Fibroblast of lung (primary cell): ENCODE measurements at regions not wholly inside any gene's neighbourhood (a gene's known extent, or its start where the extent isn't known, plus 50 kb on each side); places are given as distances from the start of the nearest gene placed in this dataset.

ENCODE experiments used
- DNase-seq, 2 donors: peaks; one replicate each; pipeline versions ENCODE4 v3.0.0 to v3.0.0-alpha.2; 2010; ENCODE audit warnings: low read depth in 2 of 2
- H2AFZ ChIP-seq: 2 replicates; pipeline ENCODE4 v1.5.1; 2012; ENCODE audit warnings: low read length, control low read depth, inconsistent platforms
- H3K27ac ChIP-seq: 2 replicates; pipeline ENCODE4 v1.5.1; 2011; ENCODE audit warnings: low read length, control low read depth; ENCODE audit not compliant: insufficient read depth
- H3K27me3 ChIP-seq: 2 replicates; pipeline ENCODE4 v1.5.1; 2011; ENCODE audit warnings: mild to moderate bottlenecking, low read length; ENCODE audit not compliant: control insufficient read depth, insufficient read depth
- H3K36me3 ChIP-seq: 2 replicates; pipeline ENCODE4 v1.5.1; 2011; ENCODE audit warnings: low read length; ENCODE audit not compliant: control insufficient read depth, insufficient read depth
- H3K4me1 ChIP-seq: 2 replicates; pipeline ENCODE4 v1.5.1; 2011; ENCODE audit warnings: low read length; ENCODE audit not compliant: control insufficient read depth, insufficient read depth; ENCODE audit errors: extremely low read depth
- H3K4me2 ChIP-seq: 2 replicates; pipeline ENCODE4 v1.5.1; 2011; ENCODE audit warnings: low read length, control low read depth; ENCODE audit not compliant: insufficient read depth; ENCODE audit errors: extremely low read depth
- H3K4me3 ChIP-seq, 4 experiments: fragments of 200-600 bp in 1 of 4; sonication (generic) in 1 of 4; replicated peaks in 1 of 4; 2 replicates each; pipeline ENCODE4 v1.5.1; 2011 to 2016; ENCODE audit warnings: low read length in 4 of 4, low read depth in 3 of 4, mild to moderate bottlenecking in 3 of 4, control low read depth in 2 of 4, inconsistent platforms in 1 of 4, mixed read lengths in 1 of 4; ENCODE audit not compliant: insufficient read depth in 1 of 4; ENCODE audit errors: control extremely low read depth in 1 of 4
- H3K79me2 ChIP-seq: 2 replicates; pipeline ENCODE4 v1.5.1; 2012; ENCODE audit warnings: mild to moderate bottlenecking, low read length, inconsistent platforms; ENCODE audit not compliant: control insufficient read depth, insufficient read depth
- H3K9ac ChIP-seq: 2 replicates; pipeline ENCODE4 v1.5.1; 2011; ENCODE audit warnings: mild to moderate bottlenecking, low read length, control low read depth; ENCODE audit not compliant: insufficient read depth
- H3K9me3 ChIP-seq: 2 replicates; pipeline ENCODE4 v1.5.1; 2012; ENCODE audit warnings: low read depth, low read length; ENCODE audit not compliant: control insufficient read depth, insufficient read depth
- H4K20me1 ChIP-seq: 2 replicates; pipeline ENCODE4 v1.5.1; 2011; ENCODE audit warnings: low read length; ENCODE audit not compliant: control insufficient read depth, insufficient read depth; ENCODE audit errors: extremely low read depth
- EZH2 ChIP-seq: IDR thresholded peaks from 2 replicates; pipeline ENCODE4 v1.5.1; 2012; ENCODE audit warnings: low read length, control low read depth, mild to moderate bottlenecking; ENCODE audit errors: missing control alignments
- TF ChIP-seq, protein P1 (sequence below), 2 donors: IDR thresholded peaks in 1 of 2; conservative IDR thresholded peaks in 1 of 2; 1 replicate in 1 of 2; 2 replicates in 1 of 2; pipeline ENCODE4 v1.5.1; 2011 to 2012; ENCODE audit warnings: low read length in 2 of 2, control low read depth in 1 of 2, inconsistent platforms in 1 of 2, low read depth in 1 of 2, mild to moderate bottlenecking in 1 of 2

DNA sequence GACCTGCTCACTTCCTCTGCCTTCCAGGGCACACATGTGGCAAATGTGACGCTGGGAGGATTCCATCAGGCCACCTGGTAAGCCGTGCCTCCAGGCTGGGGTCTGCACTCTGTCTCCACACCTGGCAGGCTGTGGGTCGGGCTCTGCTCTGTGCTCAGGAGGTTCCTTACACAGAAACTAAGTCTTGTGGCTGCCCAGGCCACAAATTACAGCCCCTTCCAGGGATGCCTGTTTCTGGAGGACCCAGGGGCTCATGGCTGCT is 58.2 kb downstream of the RMI2 start:
- H3K4me1 ChIP-seq: no peaks in the 10 kb centered on the region
- H3K27me3 ChIP-seq: no peaks in the 10 kb centered on the region
- no peak overlapping the region for H3K4me3 ChIP-seq

DNA sequence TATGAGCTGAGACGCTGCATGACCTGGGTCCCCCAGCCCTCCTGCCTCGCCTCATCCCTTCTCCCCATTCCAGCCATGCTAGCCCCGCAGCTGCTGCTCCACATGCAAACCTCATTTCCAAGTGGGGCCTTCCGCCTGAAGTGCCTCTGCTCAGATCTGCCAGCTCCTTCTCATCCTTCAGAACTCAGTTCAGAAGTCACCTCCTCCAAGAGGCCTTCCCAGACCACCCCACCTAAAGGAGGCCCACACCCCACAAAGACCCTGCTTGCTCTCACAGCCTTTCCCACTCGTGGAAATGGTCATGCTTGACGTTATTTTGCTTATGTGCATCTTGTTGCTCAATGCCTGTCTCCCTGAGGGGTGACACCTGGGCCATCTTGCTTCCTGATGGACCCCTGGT is 58.7 kb downstream of the RMI2 start:
- H3K4me2 ChIP-seq: no peak overlapping the region
- H3K79me2 ChIP-seq: no peaks in the 10 kb centered on the region
- H3K36me3 ChIP-seq: no peaks in the 10 kb centered on the region
- H3K27me3 ChIP-seq: no peaks in the 10 kb centered on the region
- no peaks in the 10 kb centered on the region for H3K9me3 ChIP-seq
- H3K4me1 ChIP-seq: no peaks in the 10 kb centered on the region
- TF ChIP-seq, protein P1, sequence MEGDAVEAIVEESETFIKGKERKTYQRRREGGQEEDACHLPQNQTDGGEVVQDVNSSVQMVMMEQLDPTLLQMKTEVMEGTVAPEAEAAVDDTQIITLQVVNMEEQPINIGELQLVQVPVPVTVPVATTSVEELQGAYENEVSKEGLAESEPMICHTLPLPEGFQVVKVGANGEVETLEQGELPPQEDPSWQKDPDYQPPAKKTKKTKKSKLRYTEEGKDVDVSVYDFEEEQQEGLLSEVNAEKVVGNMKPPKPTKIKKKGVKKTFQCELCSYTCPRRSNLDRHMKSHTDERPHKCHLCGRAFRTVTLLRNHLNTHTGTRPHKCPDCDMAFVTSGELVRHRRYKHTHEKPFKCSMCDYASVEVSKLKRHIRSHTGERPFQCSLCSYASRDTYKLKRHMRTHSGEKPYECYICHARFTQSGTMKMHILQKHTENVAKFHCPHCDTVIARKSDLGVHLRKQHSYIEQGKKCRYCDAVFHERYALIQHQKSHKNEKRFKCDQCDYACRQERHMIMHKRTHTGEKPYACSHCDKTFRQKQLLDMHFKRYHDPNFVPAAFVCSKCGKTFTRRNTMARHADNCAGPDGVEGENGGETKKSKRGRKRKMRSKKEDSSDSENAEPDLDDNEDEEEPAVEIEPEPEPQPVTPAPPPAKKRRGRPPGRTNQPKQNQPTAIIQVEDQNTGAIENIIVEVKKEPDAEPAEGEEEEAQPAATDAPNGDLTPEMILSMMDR (conservative IDR thresholded peaks at IDR 0.05 in 1 of 2, IDR thresholded peaks at IDR 0.05 in 1 of 2; ENCODE audit: low read depth in 1 of 2, low read length in 2 of 2): no peak
- H4K20me1 ChIP-seq: no peaks in the 10 kb centered on the region
- H3K9ac ChIP-seq: no peak overlapping the region
- no peak overlapping the region for H3K4me3 ChIP-seq
- H3K27ac ChIP-seq: no peak overlapping the region
- no peak for DNase-seq
- no peak overlapping the region for H2AFZ ChIP-seq

More for the DNA sequence above, 58.2 kb downstream of the RMI2 start:
- no peak overlapping the region for H3K4me2 ChIP-seq
- H4K20me1 ChIP-seq: no peaks in the 10 kb centered on the region
- no peak for DNase-seq
- H3K9ac ChIP-seq: no peak overlapping the region
- no peaks in the 10 kb centered on the region for H3K79me2 ChIP-seq
- no peak overlapping the region for H2AFZ ChIP-seq
- no peak overlapping the region for H3K27ac ChIP-seq
- H3K36me3 ChIP-seq: no peaks in the 10 kb centered on the region
- TF ChIP-seq, protein P1 (conservative IDR thresholded peaks at IDR 0.05 in 1 of 2, IDR thresholded peaks at IDR 0.05 in 1 of 2; ENCODE audit: low read depth in 1 of 2, low read length in 2 of 2): no peak
- no peak for TF ChIP-seq EZH2
- no peaks in the 10 kb centered on the region for H3K9me3 ChIP-seq

DNA sequence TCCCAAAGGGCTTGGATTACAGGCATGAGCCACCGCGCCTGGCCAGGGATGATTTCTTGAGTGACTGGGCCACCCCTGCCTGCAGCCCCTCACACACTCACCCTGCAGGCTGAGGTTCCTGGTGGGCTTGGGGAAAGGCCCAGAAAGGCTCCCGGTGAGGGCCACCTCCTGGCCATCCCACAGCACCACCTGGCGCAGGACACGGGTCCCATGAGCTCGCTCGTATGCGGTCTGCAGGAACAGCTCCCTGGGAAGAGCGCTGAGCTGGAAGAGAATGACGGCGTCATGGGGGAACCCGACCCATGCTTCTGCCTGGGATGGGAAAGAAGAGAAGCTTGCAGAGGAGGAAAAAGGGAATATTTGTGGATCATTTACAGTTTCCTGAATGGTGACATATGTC is 59.3 kb downstream of the RMI2 start:
- Histone ChIP-seq H3K4me2 (no peak overlapping the region), H3K4me1 (no peaks in the 10 kb centered on the region), H3K27me3 (no peaks in the 10 kb centered on the region), H3K79me2 (no peaks in the 10 kb centered on the region), H3K9me3 (no peaks in the 10 kb centered on the region), H4K20me1 (no peaks in the 10 kb centered on the region), H3K9ac (no peak overlapping the region), H3K27ac (no peak overlapping the region), H3K4me3 (no peak overlapping the region), H3K36me3 (no peaks in the 10 kb centered on the region), H2AFZ (no peak overlapping the region)
- DNase-seq: no peak
- no peak for TF ChIP-seq EZH2
- TF ChIP-seq, protein P1 (conservative IDR thresholded peaks at IDR 0.05 in 1 of 2, IDR thresholded peaks at IDR 0.05 in 1 of 2; ENCODE audit: low read depth in 1 of 2, low read length in 2 of 2): no peak
